ENCODE measurements at regions not wholly inside any gene's neighbourhood (a gene's known extent, or its start where the extent isn't known, plus 50 kb on each side); places are given as distances from the start of the nearest gene placed in this dataset.

- H3K27me3 Mint-ChIP-seq (ENCODE audit: low read depth), result peaks cover 25% of the 10 kb centered on the region
- Histone ChIP-seq H3K56ac (ENCODE audit: insufficient read length, low read depth, low read length) (no peak overlapping the region), H2BK12ac (ENCODE audit: insufficient read length, low read depth, low read length) (no peak overlapping the region)
Observed at GRCh38 chrX:110436523-110436922, 77.9 kb downstream of the RTL9 start.

More at GRCh38 chrX:110436523-110436922, 77.9 kb downstream of the RTL9 start:
- no peak overlapping the region for H2BK5ac ChIP-seq (ENCODE audit: insufficient read length, low read length)
- no peak overlapping the region for H3K27ac ChIP-seq (ENCODE audit: insufficient read length, low read depth, low read length)
- no peaks in the 10 kb centered on the region for H3K36me3 Mint-ChIP-seq (ENCODE audit: insufficient read depth in 1 of 3, low read depth in 3 of 3)
- no peak overlapping the region for H4K8ac ChIP-seq (replicated peaks; ENCODE audit: insufficient read length, low read depth, low read length)
- no peak overlapping the region for H3K18ac ChIP-seq (ENCODE audit: insufficient read length, low read depth, low read length)
- H4K91ac ChIP-seq (ENCODE audit: insufficient read length, low read depth, low read length), result no peak overlapping the region
- no peak overlapping the region for H3K14ac ChIP-seq (ENCODE audit: insufficient read depth, low read length)
- H3K4me1 ChIP-seq (ENCODE audit: insufficient read depth, low read length), result peaks cover 4% of the 10 kb centered on the region; the same call in 1 of the 2 replicates
- no peak overlapping the region for H3T11ph ChIP-seq (ENCODE audit: low read length)
- no peak overlapping the region for H3K4ac ChIP-seq (ENCODE audit: low read depth, low read length)
- H2AK5ac ChIP-seq (ENCODE audit: insufficient read length, low read length), result no peak overlapping the region
- no peak overlapping the region for H2BK120ac ChIP-seq (ENCODE audit: low read depth, low read length, poor library complexity, severe bottlenecking)
- H3K23me2 ChIP-seq (ENCODE audit: insufficient read length, low read depth, low read length, poor library complexity, severe bottlenecking), result no peaks in the 10 kb centered on the region
- H4K5ac ChIP-seq (ENCODE audit: insufficient read length, low read depth, low read length), result no peak overlapping the region
- H3K9ac ChIP-seq (ENCODE audit: extremely low read depth, insufficient read length, low read length), result no peak overlapping the region
- H3K4me1 Mint-ChIP-seq, result peaks cover 39 to 45% of the 10 kb centered on the region in 2 experiments
- H3K79me1 ChIP-seq (ENCODE audit: insufficient read depth, low read depth, low read length, poor library complexity, severe bottlenecking), result no peaks in the 10 kb centered on the region
- H4K20me1 ChIP-seq (ENCODE audit: control insufficient read depth, insufficient read depth, insufficient read length), result no peaks in the 10 kb centered on the region
- H3K9me3 ChIP-seq (ENCODE audit: control insufficient read depth, low read depth, low read length), result no peaks in the 10 kb centered on the region
- H3K27me3 ChIP-seq (ENCODE audit: insufficient read depth, low read length), result no peaks in the 10 kb centered on the region
- no peak for TF ChIP-seq CTCF (conservative IDR thresholded peaks at IDR 0.05)
- no peaks in the 10 kb centered on the region for H3K79me2 ChIP-seq (ENCODE audit: insufficient read depth, low read length)
- no peak overlapping the region for H3K4me3 Mint-ChIP-seq
- DNase-seq, result no peak
- no peak overlapping the region for H3K27ac Mint-ChIP-seq
- H3K4me2 ChIP-seq (ENCODE audit: insufficient read depth, insufficient read length, low read length), result no peak overlapping the region
- no peak overlapping the region for H2BK20ac ChIP-seq (ENCODE audit: low read depth, low read length, poor library complexity, severe bottlenecking)
- H3K23ac ChIP-seq (ENCODE audit: insufficient read length, low read depth, low read length), result no peak overlapping the region
- H2BK15ac ChIP-seq (ENCODE audit: low read depth, low read length), result no peak overlapping the region
- no peaks in the 10 kb centered on the region for H3K9me3 Mint-ChIP-seq
- no peak overlapping the region for H2AFZ ChIP-seq (ENCODE audit: low read length)

All from H9 (cell line).